GM12878 (cell line): ENCODE measurements at regions not wholly inside any gene's neighbourhood (a gene's known extent, or its start where the extent isn't known, plus 50 kb on each side); places are given as distances from the start of the nearest gene placed in this dataset.

Source experiments
- ATAC-seq: fragments of 200-7000 bp; cut with Tn5 transposase; 3 replicates; pipeline ENCODE4 v1.9.1; 2020; ENCODE audit warnings: mild to moderate bottlenecking, moderate library complexity
- BruUV-seq: library from RNA; stranded (reverse); fragments of 400-500 nt; replicated peaks from 2 replicates; lab custom pipeline; 2021; lab: Mats Ljungman, UMichigan
- CTCF ChIA-PET: fragments of 300-600 bp; sonication (Branson Sonifier 250); formaldehyde crosslinking; extraction: SDS; loops from one replicate; lab custom pipeline; 2021; ENCODE audit warnings: inconsistent platforms; lab: Yijun Ruan, JAX
- POLR2A ChIA-PET: fragments of 350-600 bp; formaldehyde crosslinking; extraction: SDS; loops from one replicate; lab custom pipeline; 2021; ENCODE audit warnings: inconsistent platforms; lab: Charles Lee
- RAD21 ChIA-PET: fragments of 300-600 bp; sonication (Branson Sonifier 250); formaldehyde crosslinking; loops from one replicate; lab custom pipeline; 2023; ENCODE audit warnings: antibody characterized with exemption; ENCODE audit not compliant: unreplicated experiment; lab: Charles Lee
- SMC1A ChIA-PET: fragments of 300-600 bp; sonication (Branson Sonifier 250); formaldehyde crosslinking; loops from one replicate; lab custom pipeline; 2023; ENCODE audit not compliant: unreplicated experiment, uncharacterized antibody; lab: Charles Lee
- DNase-seq: peaks from one replicate; pipeline ENCODE4 v3.0.0-alpha.2; 2011; ENCODE audit warnings: low read depth, low spot score
- FAIRE-seq: peaks from 3 replicates; lab custom pipeline; 2011; peaks lifted over from hg19 to GRCh38; lab: Jason Lieb, UNC
- H2AFZ ChIP-seq: 2 replicates; pipeline ENCODE4 v1.6.0; 2011; ENCODE audit warnings: low read depth, low read length, control low read depth; ENCODE audit not compliant: control insufficient read depth
- H3K27ac ChIP-seq: 2 replicates; pipeline ENCODE4 v1.5.1; 2011; ENCODE audit warnings: control low read depth; ENCODE audit not compliant: control insufficient read depth, insufficient read depth
- H3K27me3 ChIP-seq, 2 experiments: replicated peaks in 1 of 2; 2 replicates each; pipeline versions ENCODE4 v1.6.0 to v1.6.1; 2011; ENCODE audit warnings: low read length in 1 of 2; ENCODE audit not compliant: control insufficient read depth in 2 of 2, insufficient read depth in 2 of 2
- H3K36me3 ChIP-seq, 2 experiments: 2 replicates each; pipeline ENCODE4 v1.5.1; 2011; ENCODE audit warnings: low read length in 1 of 2; ENCODE audit not compliant: control insufficient read depth in 2 of 2, insufficient read depth in 2 of 2
- H3K4me1 ChIP-seq: 2 replicates; pipeline ENCODE4 v1.6.1; 2011; ENCODE audit warnings: mild to moderate bottlenecking, low read length, moderate library complexity, mixed read lengths; ENCODE audit not compliant: control insufficient read depth, insufficient read depth
- H3K4me2 ChIP-seq: 2 replicates; pipeline ENCODE4 v1.6.0; 2011; ENCODE audit warnings: control low read depth; ENCODE audit not compliant: control insufficient read depth, insufficient read depth
- H3K4me3 ChIP-seq: fragments of 200-600 bp; sonication (generic); 2 replicates; pipeline ENCODE4 v1.5.1; 2016
- H3K79me2 ChIP-seq: 2 replicates; pipeline ENCODE4 v1.6.0; 2011; ENCODE audit warnings: low read length; ENCODE audit not compliant: control insufficient read depth, insufficient read depth
- H3K9ac ChIP-seq: 2 replicates; pipeline ENCODE4 v1.8.0; 2011; ENCODE audit warnings: low read length, control low read depth, mixed read lengths; ENCODE audit not compliant: control insufficient read depth, insufficient read depth
- H3K9me3 ChIP-seq: replicated peaks from 3 replicates; pipeline ENCODE4 v1.5.1; 2011; ENCODE audit warnings: mild to moderate bottlenecking, low read length; ENCODE audit not compliant: control insufficient read depth, insufficient read depth
- H4K20me1 ChIP-seq: 2 replicates; pipeline ENCODE4 v1.6.0; 2011; ENCODE audit not compliant: control insufficient read depth, insufficient read depth
- BCL11A ChIP-seq: IDR thresholded peaks from 2 replicates; pipeline ENCODE4 v1.6.1; 2011; ENCODE audit warnings: low read depth, low read length
- BMI1 ChIP-seq: fragments of 450-650 bp; IDR thresholded peaks from 2 replicates; pipeline ENCODE4 v1.6.1; 2016; ENCODE audit warnings: mild to moderate bottlenecking, moderate library complexity, borderline replicate concordance
- CEBPB ChIP-seq, 2 experiments: fragments of 150-350 bp in 1 of 2; IDR thresholded peaks; 2 replicates each; pipeline ENCODE4 v1.6.1; 2012 to 2014; ENCODE audit warnings: low read depth in 2 of 2, low read length in 2 of 2, borderline replicate concordance in 1 of 2, inconsistent platforms in 1 of 2
- E2F8 ChIP-seq: fragments of 450-650 bp; IDR thresholded peaks from 2 replicates; pipeline ENCODE4 v1.6.1; 2018; ENCODE audit warnings: mild to moderate bottlenecking, low read depth, moderate library complexity; ENCODE audit not compliant: partially characterized antibody
- HDAC2 ChIP-seq: fragments of 200-600 bp; sonication (generic); IDR thresholded peaks from 2 replicates; pipeline ENCODE4 v1.6.1; 2017
- SMAD1 ChIP-seq: fragments of 450-650 bp; IDR thresholded peaks from 2 replicates; pipeline ENCODE4 v1.6.1; 2018; ENCODE audit warnings: mild to moderate bottlenecking, low read depth; ENCODE audit not compliant: partially characterized antibody
- SUZ12 ChIP-seq: fragments of 200-600 bp; sonication (generic); IDR thresholded peaks from one replicate; pipeline ENCODE4 v1.6.1; 2018; ENCODE audit warnings: antibody characterized with exemption, mild to moderate bottlenecking; ENCODE audit not compliant: unreplicated experiment
- ZNF384 ChIP-seq: IDR thresholded peaks from 2 replicates; pipeline ENCODE4 v1.6.1; 2012; ENCODE audit warnings: low read depth, mild to moderate bottlenecking, low read length, improper control_type of control experiment, borderline replicate concordance
- ZSCAN29 ChIP-seq: fragments of 450-650 bp; IDR thresholded peaks from 2 replicates; pipeline ENCODE4 v1.6.1; 2017; ENCODE audit warnings: mild to moderate bottlenecking, moderate library complexity
- WGBS: methylation state at CpG from one replicate; pipeline ENCODE4 v1.1.6; 2016; ENCODE audit warnings: low lambda C conversion rate; ENCODE audit not compliant: insufficient replicate concordance, insufficient coverage; ENCODE audit errors: missing lambda C conversion rate; 5-methylcytosine and 5-hydroxymethylcytosine counted together
- in situ Hi-C: fragments of 300-500 bp; cut with MboI; formaldehyde crosslinking; loops from 9 replicates; pipeline ENCODE4 v1.14.3; 2018; ENCODE audit warnings: mixed read lengths
- intact Hi-C: fragments of 100-400 bp; cut with micrococcal nuclease; formaldehyde crosslinking; loops from one replicate; pipeline ENCODE4 v1.14.2; 2022; ENCODE audit not compliant: unreplicated experiment

- no peaks in the 10 kb centered on the region for H3K79me2 ChIP-seq
- DNase-seq: no peak
- ChIA-PET POLR2A (no interaction called here), CTCF (no interaction called here), SMC1A (no interaction called here)
- no peak for ATAC-seq
- WGBS: 5% methylated on average over 5 of the region's 5 CpGs
- H3K4me3 ChIP-seq: no peak overlapping the region
- H2AFZ ChIP-seq: no peak overlapping the region
- H3K27me3 ChIP-seq: no peaks in the 10 kb centered on the region
- no peak overlapping the region for H3K9ac ChIP-seq
- no peaks in the 10 kb centered on the region for H3K9me3 ChIP-seq
- H3K4me1 ChIP-seq: no peaks in the 10 kb centered on the region
- no peaks in the 10 kb centered on the region for H4K20me1 ChIP-seq
- intact Hi-C loops: no loop called here
- H3K4me2 ChIP-seq: no peak overlapping the region
- no TSS peak for BruUV-seq
- in situ Hi-C loops: no loop called here
- no peak for TF ChIP-seq SUZ12
- TF ChIP-seq, all 136 proteins: peak for 0
- RAD21 ChIA-PET: no interaction called here
- Histone ChIP-seq H3K36me3 (no peaks in the 10 kb centered on the region), H3K27ac (no peak overlapping the region)
- no peak for FAIRE-seq
These were observed 105.8 kb downstream of the DIO2 start for GRCh38 chr14:80105488-80105994.

GRCh38 chr14:80101835-80102234, 109.5 kb downstream of the DIO2 start:
- intact Hi-C loops (no loop called here), in situ Hi-C loops (no loop called here)
- SMC1A ChIA-PET: no interaction called here
- Histone ChIP-seq H3K4me2 (no peak overlapping the region), H3K4me1 (no peaks in the 10 kb centered on the region), H3K79me2 (no peaks in the 10 kb centered on the region), H3K27me3 (no peaks in the 10 kb centered on the region), H2AFZ (no peak overlapping the region), H3K9ac (no peak overlapping the region), H4K20me1 (no peaks in the 10 kb centered on the region), H3K4me3 (no peak overlapping the region), H3K36me3 (no peaks in the 10 kb centered on the region), H3K9me3 (no peaks in the 10 kb centered on the region), H3K27ac (no peak overlapping the region)
- ATAC-seq (no peak), FAIRE-seq (no peak), DNase-seq (no peak)
- no peak for TF ChIP-seq HDAC2
- TF ChIP-seq CEBPB (IDR thresholded peaks at IDR 0.05; ENCODE audit: borderline replicate concordance in 1 of 2, low read depth in 2 of 2, low read length in 2 of 2): no peak
- TF ChIP-seq ZNF384: no peak
- no peak for TF ChIP-seq BCL11A
- no peak for TF ChIP-seq SMAD1
- no peak for TF ChIP-seq BMI1
- TF ChIP-seq ZSCAN29: no peak
- TF ChIP-seq E2F8: no peak
- RAD21 ChIA-PET: no interaction called here
- CTCF ChIA-PET: no interaction called here
- POLR2A ChIA-PET: no interaction called here
- BruUV-seq: no TSS peak
